ENCODE measurements at regions not wholly inside any gene's neighbourhood (a gene's known extent, or its start where the extent isn't known, plus 50 kb on each side); places are given as distances from the start of the nearest gene placed in this dataset.

GRCh38 chr2:220337611-220338440 lies 710.4 kb downstream of the SLC4A3 start:
- TF ChIP-seq, protein P1, sequence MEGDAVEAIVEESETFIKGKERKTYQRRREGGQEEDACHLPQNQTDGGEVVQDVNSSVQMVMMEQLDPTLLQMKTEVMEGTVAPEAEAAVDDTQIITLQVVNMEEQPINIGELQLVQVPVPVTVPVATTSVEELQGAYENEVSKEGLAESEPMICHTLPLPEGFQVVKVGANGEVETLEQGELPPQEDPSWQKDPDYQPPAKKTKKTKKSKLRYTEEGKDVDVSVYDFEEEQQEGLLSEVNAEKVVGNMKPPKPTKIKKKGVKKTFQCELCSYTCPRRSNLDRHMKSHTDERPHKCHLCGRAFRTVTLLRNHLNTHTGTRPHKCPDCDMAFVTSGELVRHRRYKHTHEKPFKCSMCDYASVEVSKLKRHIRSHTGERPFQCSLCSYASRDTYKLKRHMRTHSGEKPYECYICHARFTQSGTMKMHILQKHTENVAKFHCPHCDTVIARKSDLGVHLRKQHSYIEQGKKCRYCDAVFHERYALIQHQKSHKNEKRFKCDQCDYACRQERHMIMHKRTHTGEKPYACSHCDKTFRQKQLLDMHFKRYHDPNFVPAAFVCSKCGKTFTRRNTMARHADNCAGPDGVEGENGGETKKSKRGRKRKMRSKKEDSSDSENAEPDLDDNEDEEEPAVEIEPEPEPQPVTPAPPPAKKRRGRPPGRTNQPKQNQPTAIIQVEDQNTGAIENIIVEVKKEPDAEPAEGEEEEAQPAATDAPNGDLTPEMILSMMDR (IDR thresholded peaks at IDR 0.05 in 4 of 5, conservative IDR thresholded peaks at IDR 0.05 in 1 of 5), result no peak
- no peak for TF ChIP-seq POLR2A (IDR thresholded peaks at IDR 0.05)

Data from gastrocnemius medialis (tissue), 4 donors.